ENCODE measurements at regions not wholly inside any gene's neighbourhood (a gene's known extent, or its start where the extent isn't known, plus 50 kb on each side); places are given as distances from the start of the nearest gene placed in this dataset.

DNA sequence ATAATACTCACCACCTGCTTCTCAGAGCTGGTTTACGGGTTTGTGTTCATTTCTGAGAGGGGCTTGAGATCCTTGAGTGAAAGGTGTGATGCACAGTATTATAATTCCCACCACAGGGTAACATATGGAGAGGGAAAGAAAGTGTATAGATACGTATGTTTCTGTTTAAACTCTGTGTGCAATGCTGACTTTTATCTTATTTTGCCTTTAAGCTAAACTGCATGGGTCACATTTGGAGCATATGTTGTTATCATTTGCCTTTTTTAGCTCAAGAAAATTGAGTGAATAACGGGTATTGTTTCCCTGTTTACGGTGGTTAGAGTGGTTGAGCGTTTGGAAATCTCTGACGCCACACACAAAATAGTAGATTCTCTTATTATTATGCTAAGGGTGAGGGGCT, 191.1 kb upstream of the NFIA start:
- H3K27me3 Mint-ChIP-seq: peaks cover 3% of the 10 kb centered on the region in 2 donors
- Histone ChIP-seq H3K4me3 (ENCODE audit: control insufficient read depth in 1 of 2, extremely low read depth in 1 of 2, low read length in 1 of 2) (no peak overlapping the region), H3K27ac (ENCODE audit: low read length) (no peak overlapping the region), H3K4me1 (ENCODE audit: control insufficient read depth in 1 of 2, extremely low read depth in 1 of 2, insufficient read depth in 2 of 2, low read length in 2 of 2) (no peaks in the 10 kb centered on the region), H3K9me3 (no peaks in the 10 kb centered on the region), H3K36me3 (ENCODE audit: control insufficient read depth in 2 of 2, extremely low read depth in 1 of 2, insufficient read depth in 1 of 2, low read length in 1 of 2) (no peaks in the 10 kb centered on the region), H3K27me3 (replicated peaks in 1 of 2; ENCODE audit: control insufficient read depth in 2 of 2, extremely low read depth in 1 of 2, insufficient read depth in 2 of 2, low read length in 1 of 2) (no peaks in the 10 kb centered on the region)
- ATAC-seq (replicated peaks in 1 of 4): no peak
- H3K9me3 Mint-ChIP-seq: no peaks in the 10 kb centered on the region
- no peak overlapping the region for H3K4me3 Mint-ChIP-seq
- no peaks in the 10 kb centered on the region for H3K4me1 Mint-ChIP-seq
- 100% methylated on average over 1 of the region's 6 CpGs for WGBS (ENCODE audit: insufficient coverage)
- CTCF ChIA-PET: no interaction called here
- POLR2A ChIA-PET: no interaction called here
- DNase-seq: no peak
- no peak overlapping the region for H3K27ac Mint-ChIP-seq
- H3K36me3 Mint-ChIP-seq: no peaks in the 10 kb centered on the region

DNA sequence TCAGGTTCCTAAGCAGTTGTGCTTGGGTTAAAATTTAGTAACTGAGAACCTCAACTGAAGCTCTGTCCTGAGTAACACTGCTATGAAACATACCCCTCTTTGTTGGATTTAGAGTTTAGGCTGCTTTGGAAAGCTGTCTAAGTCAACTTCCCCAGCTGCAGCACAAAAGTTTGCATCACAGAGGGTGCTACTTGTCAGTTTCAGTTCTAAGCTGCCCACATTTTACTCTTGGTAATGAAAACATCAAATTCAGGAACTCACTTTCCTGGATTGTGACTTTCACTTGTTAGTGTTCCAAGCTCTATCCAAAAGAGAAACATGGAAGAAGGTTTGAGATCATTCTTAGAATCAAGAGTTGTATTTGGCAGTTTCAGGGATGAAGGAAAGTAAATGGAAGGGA, 191.7 kb upstream of the NFIA start:
- no peaks in the 10 kb centered on the region for H3K36me3 ChIP-seq (ENCODE audit: control insufficient read depth in 2 of 2, extremely low read depth in 1 of 2, insufficient read depth in 1 of 2, low read length in 1 of 2)
- CTCF ChIA-PET: interaction anchor here (0.6 to 0.8 kb wide), 2 partner anchors 39 to 229 kb away, joined by 3 to 6 read pairs; no protein-coding TSS in a partner anchor
- H3K9me3 Mint-ChIP-seq: no peaks in the 10 kb centered on the region
- H3K27me3 Mint-ChIP-seq: peaks cover 3% of the 10 kb centered on the region in 2 donors
- H3K4me1 Mint-ChIP-seq: no peaks in the 10 kb centered on the region
- no peaks in the 10 kb centered on the region for H3K36me3 Mint-ChIP-seq
- POLR2A ChIA-PET: no interaction called here
- no peaks in the 10 kb centered on the region for H3K27me3 ChIP-seq (replicated peaks in 1 of 2; ENCODE audit: control insufficient read depth in 2 of 2, extremely low read depth in 1 of 2, insufficient read depth in 2 of 2, low read length in 1 of 2)
- no peak for ATAC-seq (replicated peaks in 1 of 4)
- H3K9me3 ChIP-seq: no peaks in the 10 kb centered on the region
- DNase-seq: no peak
- H3K27ac ChIP-seq (ENCODE audit: low read length): no peak overlapping the region
- no peaks in the 10 kb centered on the region for H3K4me1 ChIP-seq (ENCODE audit: control insufficient read depth in 1 of 2, extremely low read depth in 1 of 2, insufficient read depth in 2 of 2, low read length in 2 of 2)
- no peak overlapping the region for H3K4me3 ChIP-seq (ENCODE audit: control insufficient read depth in 1 of 2, extremely low read depth in 1 of 2, low read length in 1 of 2)
- H3K4me3 Mint-ChIP-seq: no peak overlapping the region
- no peak overlapping the region for H3K27ac Mint-ChIP-seq

DNA sequence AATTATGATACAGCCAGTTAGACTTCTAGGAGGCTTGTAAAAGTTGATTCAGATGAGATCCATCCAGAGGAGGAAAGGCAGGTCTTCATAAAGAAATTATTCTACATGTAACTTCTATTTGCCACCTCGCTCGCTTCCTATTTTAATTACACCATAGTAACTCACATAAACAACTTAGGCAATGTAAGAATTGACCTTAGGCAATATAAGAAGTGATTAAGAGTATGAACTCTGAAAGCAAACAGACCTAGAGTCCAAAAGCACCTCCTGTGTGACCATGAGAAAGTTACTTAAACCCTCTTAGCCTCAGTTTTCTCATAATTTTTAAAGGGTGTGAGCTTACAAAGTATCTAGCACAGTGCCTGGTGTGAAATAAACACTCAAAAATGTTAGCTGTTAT, 192.7 kb upstream of the NFIA start:
- no peaks in the 10 kb centered on the region for H3K36me3 ChIP-seq (ENCODE audit: control insufficient read depth in 2 of 2, extremely low read depth in 1 of 2, insufficient read depth in 1 of 2, low read length in 1 of 2)
- H3K27ac ChIP-seq (ENCODE audit: low read length): no peak overlapping the region
- H3K27me3 Mint-ChIP-seq: peaks cover 3% of the 10 kb centered on the region in 2 donors
- ATAC-seq (replicated peaks in 1 of 4) (no peak), DNase-seq (no peak)
- no peaks in the 10 kb centered on the region for H3K27me3 ChIP-seq (replicated peaks in 1 of 2; ENCODE audit: control insufficient read depth in 2 of 2, extremely low read depth in 1 of 2, insufficient read depth in 2 of 2, low read length in 1 of 2)
- no peaks in the 10 kb centered on the region for H3K9me3 ChIP-seq
- H3K9me3 Mint-ChIP-seq: no peaks in the 10 kb centered on the region
- no peaks in the 10 kb centered on the region for H3K36me3 Mint-ChIP-seq
- POLR2A ChIA-PET: no interaction called here
- CTCF ChIA-PET: no interaction called here
- H3K27ac Mint-ChIP-seq: no peak overlapping the region
- no peak overlapping the region for H3K4me3 Mint-ChIP-seq
- H3K4me3 ChIP-seq (ENCODE audit: control insufficient read depth in 1 of 2, extremely low read depth in 1 of 2, low read length in 1 of 2): no peak overlapping the region
- no peaks in the 10 kb centered on the region for H3K4me1 Mint-ChIP-seq
- H3K4me1 ChIP-seq (ENCODE audit: control insufficient read depth in 1 of 2, extremely low read depth in 1 of 2, insufficient read depth in 2 of 2, low read length in 2 of 2): no peaks in the 10 kb centered on the region
- WGBS (ENCODE audit: insufficient coverage): no CpG with 5 or more reads among the region's 2 CpGs

DNA sequence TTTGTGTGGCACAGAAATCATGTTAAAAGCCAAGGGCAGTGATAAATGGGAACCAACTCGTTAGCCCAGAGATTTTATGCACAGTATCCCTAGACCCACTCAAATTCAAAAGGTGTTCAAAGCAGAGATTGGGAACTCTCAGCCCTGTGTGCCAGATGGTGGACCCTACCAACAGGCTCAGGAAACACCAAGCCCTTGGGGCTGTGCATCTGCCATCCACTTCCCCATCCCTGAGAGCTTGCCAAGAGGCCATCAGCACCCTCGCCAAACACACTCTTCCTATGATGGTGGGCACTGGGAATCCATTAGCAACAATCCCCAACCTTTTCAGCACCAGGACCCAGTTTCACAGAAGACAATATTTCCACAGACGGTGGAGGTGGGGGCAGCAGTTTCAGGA, 194.2 kb upstream of the NFIA start:
- Mint-ChIP-seq H3K4me3 (no peak overlapping the region), H3K27me3 (peaks cover 3 to 7% of the 10 kb centered on the region in 2 donors), H3K9me3 (no peaks in the 10 kb centered on the region), H3K4me1 (no peaks in the 10 kb centered on the region), H3K36me3 (no peaks in the 10 kb centered on the region), H3K27ac (no peak overlapping the region)
- Histone ChIP-seq H3K4me3 (ENCODE audit: control insufficient read depth in 1 of 2, extremely low read depth in 1 of 2, low read length in 1 of 2) (no peak overlapping the region), H3K9me3 (no peaks in the 10 kb centered on the region), H3K4me1 (ENCODE audit: control insufficient read depth in 1 of 2, extremely low read depth in 1 of 2, insufficient read depth in 2 of 2, low read length in 2 of 2) (no peaks in the 10 kb centered on the region), H3K36me3 (ENCODE audit: control insufficient read depth in 2 of 2, extremely low read depth in 1 of 2, insufficient read depth in 1 of 2, low read length in 1 of 2) (no peaks in the 10 kb centered on the region), H3K27me3 (replicated peaks in 1 of 2; ENCODE audit: control insufficient read depth in 2 of 2, extremely low read depth in 1 of 2, insufficient read depth in 2 of 2, low read length in 1 of 2) (no peaks in the 10 kb centered on the region), H3K27ac (ENCODE audit: low read length) (no peak overlapping the region)
- ChIA-PET CTCF (interaction anchor here in 1 of 2 donors (0.5 kb wide), 1 partner anchor 565 kb away, joined by 5 read pairs; no protein-coding TSS in a partner anchor), POLR2A (no interaction called here)
- no peak for ATAC-seq (replicated peaks in 1 of 4)
- DNase-seq: no peak
- 80% methylated on average over 1 of the region's 3 CpGs for WGBS (ENCODE audit: insufficient coverage)

DNA sequence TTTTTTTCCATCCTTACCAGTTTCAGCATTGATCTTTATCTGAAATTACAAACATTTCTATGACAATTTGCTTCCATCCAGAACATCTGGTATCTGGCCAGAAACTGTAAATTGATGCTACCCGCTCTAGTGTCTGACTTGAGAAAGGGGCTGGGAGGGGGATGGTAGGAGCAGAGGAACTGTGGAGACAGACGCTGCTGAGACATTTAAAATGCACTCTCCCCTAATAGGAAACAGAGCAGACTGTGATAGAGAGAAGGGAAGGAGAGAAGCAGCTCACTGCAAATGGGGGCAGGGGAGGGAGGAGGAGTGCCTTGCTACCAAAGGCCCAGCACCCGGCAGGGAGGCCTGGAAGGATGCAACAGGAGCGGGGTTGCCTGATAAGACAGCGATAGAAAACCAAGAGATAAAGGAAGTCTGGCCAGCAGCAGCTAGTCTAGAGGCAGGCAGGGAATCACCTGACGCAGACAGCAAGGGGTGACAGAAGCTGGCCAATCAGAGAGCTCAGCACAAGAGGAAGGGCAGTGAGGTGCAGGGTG, 195.5 kb upstream of the NFIA start:
- WGBS (ENCODE audit: insufficient coverage): 67% methylated on average over 4 of the region's 6 CpGs
- CTCF ChIA-PET: no interaction called here
- Mint-ChIP-seq H3K27me3 (peaks cover 3 to 7% of the 10 kb centered on the region in 2 donors), H3K4me1 (no peaks in the 10 kb centered on the region), H3K4me3 (no peak overlapping the region), H3K36me3 (no peaks in the 10 kb centered on the region), H3K9me3 (no peaks in the 10 kb centered on the region), H3K27ac (no peak overlapping the region)
- Histone ChIP-seq H3K4me1 (ENCODE audit: control insufficient read depth in 1 of 2, extremely low read depth in 1 of 2, insufficient read depth in 2 of 2, low read length in 2 of 2) (no peaks in the 10 kb centered on the region), H3K4me3 (ENCODE audit: control insufficient read depth in 1 of 2, extremely low read depth in 1 of 2, low read length in 1 of 2) (no peak overlapping the region), H3K9me3 (no peaks in the 10 kb centered on the region), H3K36me3 (ENCODE audit: control insufficient read depth in 2 of 2, extremely low read depth in 1 of 2, insufficient read depth in 1 of 2, low read length in 1 of 2) (no peaks in the 10 kb centered on the region), H3K27me3 (replicated peaks in 1 of 2; ENCODE audit: control insufficient read depth in 2 of 2, extremely low read depth in 1 of 2, insufficient read depth in 2 of 2, low read length in 1 of 2) (no peaks in the 10 kb centered on the region), H3K27ac (ENCODE audit: low read length) (no peak overlapping the region)
- POLR2A ChIA-PET: no interaction called here
- no peak for ATAC-seq (replicated peaks in 1 of 4)
- DNase-seq: no peak

DNA sequence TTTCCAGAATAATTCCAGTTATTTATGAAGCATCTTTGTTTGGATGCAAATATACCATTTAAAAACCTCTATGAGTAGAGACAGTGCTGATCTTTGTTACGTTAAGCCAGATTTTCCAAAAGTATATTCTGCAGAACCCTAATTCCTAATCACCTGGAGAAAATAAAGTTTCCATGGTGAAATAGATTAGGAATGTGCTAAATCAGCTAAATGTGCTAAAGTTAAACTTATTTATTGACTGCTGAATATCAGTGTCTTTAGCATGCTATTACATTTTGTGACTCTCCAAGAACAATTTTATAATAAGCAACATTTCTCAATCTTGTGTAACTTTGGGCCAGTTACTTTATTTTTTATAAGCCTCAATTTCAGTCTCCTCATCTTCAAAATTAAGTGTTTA, 196.3 kb upstream of the NFIA start:
- H3K4me1 ChIP-seq (ENCODE audit: control insufficient read depth in 1 of 2, extremely low read depth in 1 of 2, insufficient read depth in 2 of 2, low read length in 2 of 2): no peaks in the 10 kb centered on the region
- Mint-ChIP-seq H3K4me3 (no peak overlapping the region), H3K27ac (no peak overlapping the region), H3K27me3 (peaks cover 5 to 7% of the 10 kb centered on the region in 2 donors), H3K4me1 (no peaks in the 10 kb centered on the region), H3K36me3 (no peaks in the 10 kb centered on the region), H3K9me3 (no peaks in the 10 kb centered on the region)
- no peak overlapping the region for H3K4me3 ChIP-seq (ENCODE audit: control insufficient read depth in 1 of 2, extremely low read depth in 1 of 2, low read length in 1 of 2)
- no peaks in the 10 kb centered on the region for H3K9me3 ChIP-seq
- POLR2A ChIA-PET: no interaction called here
- no peak overlapping the region for H3K27ac ChIP-seq (ENCODE audit: low read length)
- no peaks in the 10 kb centered on the region for H3K27me3 ChIP-seq (replicated peaks in 1 of 2; ENCODE audit: control insufficient read depth in 2 of 2, extremely low read depth in 1 of 2, insufficient read depth in 2 of 2, low read length in 1 of 2)
- ATAC-seq (replicated peaks in 1 of 4) (no peak), DNase-seq (no peak)
- CTCF ChIA-PET: no interaction called here
- no CpG with 5 or more reads among the region's 1 CpG for WGBS (ENCODE audit: insufficient coverage)
- no peaks in the 10 kb centered on the region for H3K36me3 ChIP-seq (ENCODE audit: control insufficient read depth in 2 of 2, extremely low read depth in 1 of 2, insufficient read depth in 1 of 2, low read length in 1 of 2)

DNA sequence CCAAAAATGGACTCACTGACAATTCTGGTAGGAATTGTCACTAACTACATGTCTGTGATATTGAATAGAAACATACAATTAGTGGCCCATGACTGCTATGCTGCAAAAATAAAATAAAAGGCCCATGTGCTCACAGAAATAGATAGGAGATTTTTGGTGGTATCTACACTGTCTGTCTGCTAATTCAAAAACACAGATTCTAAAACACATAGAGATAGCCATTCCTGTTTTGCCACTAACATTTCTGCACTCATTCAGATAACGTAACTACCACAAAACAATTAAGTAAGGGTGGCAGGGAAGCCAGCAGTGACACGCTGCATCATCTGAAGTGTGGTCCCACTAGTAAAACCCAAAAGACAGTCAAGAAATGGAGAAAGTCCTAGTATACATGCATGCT, 202.2 kb upstream of the NFIA start:
- WGBS (ENCODE audit: insufficient coverage): 100% methylated on average over 2 of the region's 2 CpGs
- DNase-seq (no peak), ATAC-seq (replicated peaks in 1 of 4) (no peak)
- Histone ChIP-seq H3K27me3 (replicated peaks in 1 of 2; ENCODE audit: control insufficient read depth in 2 of 2, extremely low read depth in 1 of 2, insufficient read depth in 2 of 2, low read length in 1 of 2) (no peaks in the 10 kb centered on the region), H3K27ac (ENCODE audit: low read length) (no peak overlapping the region), H3K9me3 (no peaks in the 10 kb centered on the region), H3K36me3 (ENCODE audit: control insufficient read depth in 2 of 2, extremely low read depth in 1 of 2, insufficient read depth in 1 of 2, low read length in 1 of 2) (no peaks in the 10 kb centered on the region), H3K4me1 (ENCODE audit: control insufficient read depth in 1 of 2, extremely low read depth in 1 of 2, insufficient read depth in 2 of 2, low read length in 2 of 2) (no peaks in the 10 kb centered on the region), H3K4me3 (ENCODE audit: control insufficient read depth in 1 of 2, extremely low read depth in 1 of 2, low read length in 1 of 2) (no peak overlapping the region)
- Mint-ChIP-seq H3K36me3 (no peaks in the 10 kb centered on the region), H3K9me3 (no peaks in the 10 kb centered on the region), H3K27ac (no peak overlapping the region), H3K4me3 (no peak overlapping the region), H3K27me3 (peaks cover 6 to 12% of the 10 kb centered on the region in 2 donors), H3K4me1 (no peaks in the 10 kb centered on the region)
- ChIA-PET CTCF (no interaction called here), POLR2A (no interaction called here)
